ENCODE measurements at regions not wholly inside any gene's neighbourhood (a gene's known extent, or its start where the extent isn't known, plus 50 kb on each side); places are given as distances from the start of the nearest gene placed in this dataset.
"Not testable (repeated sequence)": the region's sequence is repeated elsewhere in the genome, so short reads cannot be mapped to it uniquely, and the experiment has no call there.

- H3K27ac Mint-ChIP-seq: no peak overlapping the region
- H3K4me3 Mint-ChIP-seq: no peak overlapping the region
- no peaks in the 10 kb centered on the region for H3K9me3 Mint-ChIP-seq
- H3K27me3 Mint-ChIP-seq: peaks cover 27 to 52% of the 10 kb centered on the region in 2 donors
- H3K36me3 Mint-ChIP-seq (ENCODE audit: insufficient read depth): no peaks in the 10 kb centered on the region
- no peaks in the 10 kb centered on the region for H3K4me1 Mint-ChIP-seq (ENCODE audit: low read depth in 2 of 2)
- DNase-seq (no peak), ATAC-seq (replicated peaks) (no peak)
Measured at GRCh38 chr10:30158325-30158960, 99.1 kb upstream of the JCAD start.

GRCh38 chr10:30155401-30155800, 96.0 kb upstream of the JCAD start:
- H3K36me3 Mint-ChIP-seq (ENCODE audit: insufficient read depth): no peaks in the 10 kb centered on the region
- H3K4me3 Mint-ChIP-seq: no peak overlapping the region
- ATAC-seq (replicated peaks) (no peak), DNase-seq (no peak)
- H3K4me1 Mint-ChIP-seq (ENCODE audit: low read depth in 2 of 2): no peaks in the 10 kb centered on the region
- H3K27ac Mint-ChIP-seq: no peak overlapping the region
- H3K9me3 Mint-ChIP-seq: no peaks in the 10 kb centered on the region
- peaks cover 46 to 67% of the 10 kb centered on the region in 2 donors for H3K27me3 Mint-ChIP-seq

DNA sequence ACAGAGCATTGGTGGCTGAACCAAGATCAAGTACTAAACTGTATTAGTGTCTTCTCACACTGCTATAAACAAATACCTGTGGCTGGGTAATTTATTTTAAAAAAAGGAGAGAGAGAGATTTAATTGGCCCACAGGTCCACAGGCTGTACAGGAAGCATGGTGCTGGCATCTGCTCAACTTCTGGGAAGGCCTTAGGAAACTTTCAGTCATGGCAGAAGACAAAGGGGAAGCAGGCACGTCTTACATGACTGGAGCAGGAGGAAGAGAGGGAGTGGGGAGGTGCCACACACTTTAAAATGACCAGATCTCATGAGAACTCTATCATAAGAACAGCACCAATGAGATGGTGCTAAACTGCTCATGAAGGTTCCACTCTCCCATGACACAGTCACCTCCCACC, 95.2 kb upstream of the JCAD start:
- Mint-ChIP-seq H3K27ac (no peak overlapping the region), H3K4me1 (ENCODE audit: low read depth in 2 of 2) (no peaks in the 10 kb centered on the region), H3K4me3 (no peak overlapping the region), H3K9me3 (no peaks in the 10 kb centered on the region), H3K36me3 (ENCODE audit: insufficient read depth) (no peaks in the 10 kb centered on the region), H3K27me3 (peaks cover 52 to 68% of the 10 kb centered on the region in 2 donors)
- ATAC-seq (replicated peaks) (no peak), DNase-seq (no peak)

DNA sequence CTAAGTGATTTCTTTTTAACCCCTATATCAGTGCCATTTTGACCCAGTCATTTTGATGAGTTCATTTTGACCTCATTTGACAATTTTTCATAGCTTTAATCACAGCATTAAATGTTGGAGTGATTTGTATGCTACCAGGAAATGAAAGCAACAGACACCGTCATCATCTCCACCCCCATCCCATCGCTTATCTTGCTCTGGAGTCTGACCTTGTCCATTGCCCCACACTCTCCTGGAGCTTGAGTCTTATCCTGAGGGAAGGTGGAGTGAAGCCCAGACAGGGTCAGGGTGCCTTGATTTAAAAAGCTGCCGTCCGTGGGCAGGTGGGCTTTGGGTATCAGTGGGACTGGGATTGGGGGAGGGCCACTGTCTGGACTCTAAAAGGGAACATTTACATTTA, 94.7 kb upstream of the JCAD start:
- DNase-seq (no peak), ATAC-seq (replicated peaks) (no peak)
- Mint-ChIP-seq H3K4me1 (ENCODE audit: low read depth in 2 of 2) (no peaks in the 10 kb centered on the region), H3K27ac (no peak overlapping the region), H3K36me3 (ENCODE audit: insufficient read depth) (no peaks in the 10 kb centered on the region), H3K9me3 (no peaks in the 10 kb centered on the region), H3K27me3 (peaks cover 54 to 68% of the 10 kb centered on the region in 2 donors), H3K4me3 (no peak overlapping the region)

GRCh38 chr10:30151581-30152389, 92.4 kb upstream of the JCAD start:
- Mint-ChIP-seq H3K27ac (no peak overlapping the region), H3K4me3 (no peak overlapping the region), H3K9me3 (no peaks in the 10 kb centered on the region), H3K27me3 (peaks cover 68 to 81% of the 10 kb centered on the region in 2 donors), H3K4me1 (ENCODE audit: low read depth in 2 of 2) (no peaks in the 10 kb centered on the region), H3K36me3 (ENCODE audit: insufficient read depth) (no peaks in the 10 kb centered on the region)
- no peak for ATAC-seq (replicated peaks)
- no peak for DNase-seq

DNA sequence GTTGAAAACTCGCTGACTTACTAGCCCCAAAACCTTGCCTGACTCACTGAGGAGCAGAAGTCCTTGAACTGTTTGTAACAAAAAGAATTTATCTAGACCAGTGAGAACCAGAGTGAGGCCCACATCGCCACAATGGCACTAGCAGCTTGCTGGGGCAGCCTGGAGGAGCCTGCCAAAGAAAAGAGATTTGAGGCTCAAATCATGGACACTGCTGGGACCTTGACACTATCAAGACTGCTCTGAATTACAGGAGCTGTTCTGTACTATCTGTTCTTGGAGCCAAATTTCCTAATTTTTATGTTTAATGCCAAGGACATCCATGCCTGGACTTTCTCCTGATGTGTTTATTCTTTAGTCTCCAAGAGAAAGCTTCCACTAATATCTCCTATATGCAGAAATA, 82.0 kb upstream of the JCAD start:
- H3K9me3 Mint-ChIP-seq: peaks cover 0 to 1% of the 10 kb centered on the region in 2 donors
- H3K4me3 Mint-ChIP-seq: no peak overlapping the region
- H3K36me3 Mint-ChIP-seq (ENCODE audit: insufficient read depth): no peaks in the 10 kb centered on the region
- DNase-seq: no peak
- H3K27ac Mint-ChIP-seq: no peak overlapping the region
- H3K27me3 Mint-ChIP-seq: peaks cover 9 to 13% of the 10 kb centered on the region in 2 donors
- no peaks in the 10 kb centered on the region for H3K4me1 Mint-ChIP-seq (ENCODE audit: low read depth in 2 of 2)
- no peak for ATAC-seq (replicated peaks)

GRCh38 chr10:30134171-30134945, 75.0 kb upstream of the JCAD start:
- ATAC-seq (replicated peaks) (no peak), DNase-seq (no peak)
- no peak overlapping the region for H3K27ac Mint-ChIP-seq
- no peak overlapping the region for H3K4me3 Mint-ChIP-seq
- H3K36me3 Mint-ChIP-seq (ENCODE audit: insufficient read depth): no peaks in the 10 kb centered on the region
- no peaks in the 10 kb centered on the region for H3K4me1 Mint-ChIP-seq (ENCODE audit: low read depth in 2 of 2)
- no peaks in the 10 kb centered on the region for H3K9me3 Mint-ChIP-seq
- H3K27me3 Mint-ChIP-seq: peaks cover 31 to 47% of the 10 kb centered on the region in 2 donors

- Mint-ChIP-seq H3K36me3 (ENCODE audit: insufficient read depth) (no peaks in the 10 kb centered on the region), H3K27me3 (peaks cover 26 to 40% of the 10 kb centered on the region in 2 donors), H3K4me1 (ENCODE audit: low read depth in 2 of 2) (no peaks in the 10 kb centered on the region), H3K9me3 (no peaks in the 10 kb centered on the region), H3K4me3 (no peak overlapping the region), H3K27ac (no peak overlapping the region)
- no peak for ATAC-seq (replicated peaks)
- no peak for DNase-seq
Measured at GRCh38 chr10:30133198-30133597, 73.8 kb upstream of the JCAD start.

DNA sequence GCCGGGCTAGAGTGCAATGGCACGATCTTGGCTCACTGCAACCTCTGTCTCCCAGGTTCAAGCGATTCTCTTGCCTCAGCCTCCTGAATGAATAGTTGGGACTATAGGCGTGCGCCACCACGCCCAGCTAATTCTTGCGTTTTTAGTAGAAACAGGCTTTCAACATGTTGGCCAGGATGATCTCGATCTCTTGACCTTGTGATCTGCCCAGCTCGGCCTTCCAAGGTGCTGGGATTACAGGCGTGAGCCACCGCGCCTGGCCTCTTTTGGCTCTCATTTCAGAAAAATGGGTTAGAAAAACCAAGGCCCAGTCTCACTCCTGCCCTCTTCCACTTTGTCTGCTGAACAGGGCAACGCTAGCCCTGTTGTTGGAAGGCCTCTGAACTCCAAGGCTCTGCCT, 72.0 kb upstream of the JCAD start:
- ATAC-seq (replicated peaks); H3K4me3 Mint-ChIP-seq; H3K4me1 Mint-ChIP-seq (ENCODE audit: low read depth in 2 of 2); DNase-seq; H3K27ac Mint-ChIP-seq; H3K9me3 Mint-ChIP-seq; H3K36me3 Mint-ChIP-seq (ENCODE audit: insufficient read depth): not testable (repeated sequence)
- H3K27me3 Mint-ChIP-seq: peaks cover 26 to 49% of the 10 kb centered on the region in 2 donors

- not testable (repeated sequence) for ATAC-seq (replicated peaks); H3K4me1 Mint-ChIP-seq (ENCODE audit: low read depth in 2 of 2); H3K4me3 Mint-ChIP-seq; H3K9me3 Mint-ChIP-seq; DNase-seq; H3K36me3 Mint-ChIP-seq (ENCODE audit: insufficient read depth); H3K27ac Mint-ChIP-seq
- peaks cover 26 to 51% of the 10 kb centered on the region in 2 donors for H3K27me3 Mint-ChIP-seq
Measured at GRCh38 chr10:30129326-30129725, 69.9 kb upstream of the JCAD start.

- H3K9me3 Mint-ChIP-seq: no peaks in the 10 kb centered on the region
- no peak for ATAC-seq (replicated peaks)
- no peak overlapping the region for H3K27ac Mint-ChIP-seq
- DNase-seq: no peak
- no peak overlapping the region for H3K4me3 Mint-ChIP-seq
- H3K4me1 Mint-ChIP-seq (ENCODE audit: low read depth in 2 of 2): no peaks in the 10 kb centered on the region
- no peaks in the 10 kb centered on the region for H3K36me3 Mint-ChIP-seq (ENCODE audit: insufficient read depth)
- H3K27me3 Mint-ChIP-seq: peaks cover 17 to 42% of the 10 kb centered on the region in 2 donors
Measured at GRCh38 chr10:30127120-30127541, 67.7 kb upstream of the JCAD start.

- no peaks in the 10 kb centered on the region for H3K36me3 Mint-ChIP-seq (ENCODE audit: insufficient read depth)
- DNase-seq: no peak
- no peak overlapping the region for H3K27ac Mint-ChIP-seq
- no peak for ATAC-seq (replicated peaks)
- no peaks in the 10 kb centered on the region for H3K9me3 Mint-ChIP-seq
- no peaks in the 10 kb centered on the region for H3K4me1 Mint-ChIP-seq (ENCODE audit: low read depth in 2 of 2)
- peaks cover 9 to 42% of the 10 kb centered on the region in 2 donors for H3K27me3 Mint-ChIP-seq
- no peak overlapping the region for H3K4me3 Mint-ChIP-seq
Measured at GRCh38 chr10:30125496-30125895, 66.1 kb upstream of the JCAD start.

GRCh38 chr10:30124704-30125103, 65.3 kb upstream of the JCAD start:
- Mint-ChIP-seq H3K9me3 (no peaks in the 10 kb centered on the region), H3K36me3 (ENCODE audit: insufficient read depth) (no peaks in the 10 kb centered on the region), H3K27ac (no peak overlapping the region), H3K27me3 (peaks cover 1 to 37% of the 10 kb centered on the region in 2 donors), H3K4me1 (ENCODE audit: low read depth in 2 of 2) (no peaks in the 10 kb centered on the region), H3K4me3 (no peak overlapping the region)
- no peak for DNase-seq
- ATAC-seq (replicated peaks): no peak

Measured in effector memory CD8-positive, alpha-beta T cell (primary cell).